ENCODE measurements at regions not wholly inside any gene's neighbourhood (a gene's known extent, or its start where the extent isn't known, plus 50 kb on each side); places are given as distances from the start of the nearest gene placed in this dataset.

DNA sequence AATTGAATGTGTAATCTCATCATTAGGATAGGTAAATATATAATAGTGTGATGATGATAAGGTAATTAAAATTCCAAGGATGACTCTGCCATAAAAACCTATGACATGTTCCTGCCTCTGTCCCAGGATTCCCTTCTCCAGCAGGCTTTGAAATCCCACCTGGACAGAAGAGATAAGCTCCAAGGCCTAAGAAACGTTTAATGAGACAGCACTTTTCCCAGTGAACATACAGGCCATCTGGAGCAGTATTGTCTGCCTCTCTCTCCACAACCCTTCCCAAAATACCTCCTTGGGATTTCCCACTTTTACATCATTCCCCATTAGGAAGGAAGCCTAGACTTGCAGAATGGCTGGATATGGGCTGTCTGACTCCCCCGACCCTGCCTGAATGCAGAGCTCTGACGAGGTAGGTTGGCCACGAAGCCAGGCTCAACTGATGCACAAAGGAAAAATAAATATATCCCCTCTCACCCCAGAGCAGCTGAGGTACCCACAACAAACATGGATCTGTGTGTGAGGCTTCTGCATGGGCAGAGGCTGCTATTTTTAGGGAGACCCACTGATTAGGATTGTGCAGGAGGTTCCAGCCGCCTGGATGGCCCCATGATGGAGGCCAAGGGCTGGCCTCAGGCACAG lies 71.0 kb downstream of the TMPRSS5 start:
- no peak for DNase-seq
- intact Hi-C loops (cut with DNase I): no loop called here

DNA sequence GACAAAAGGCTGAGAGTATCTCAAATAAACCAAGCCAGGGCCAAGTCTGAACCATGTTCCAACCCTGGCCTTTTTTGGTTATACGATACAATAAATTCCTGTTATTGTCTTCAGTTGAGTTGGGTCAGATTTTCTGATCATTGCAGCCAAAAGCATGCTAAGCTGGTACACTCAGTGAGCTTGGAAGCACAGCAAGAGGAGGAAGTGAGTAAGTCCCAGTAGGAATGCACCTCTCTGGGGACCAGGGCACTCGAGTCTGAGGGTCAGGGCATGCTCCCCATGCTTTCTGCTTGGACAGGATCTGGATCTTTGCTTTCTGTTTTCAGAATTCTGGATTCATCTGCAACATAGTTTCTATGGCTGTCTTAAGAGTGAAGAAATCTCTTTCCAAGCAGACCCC lies 73.1 kb downstream of the TMPRSS5 start:
- intact Hi-C loops (cut with DNase I): no loop called here
- DNase-seq: no peak

DNA sequence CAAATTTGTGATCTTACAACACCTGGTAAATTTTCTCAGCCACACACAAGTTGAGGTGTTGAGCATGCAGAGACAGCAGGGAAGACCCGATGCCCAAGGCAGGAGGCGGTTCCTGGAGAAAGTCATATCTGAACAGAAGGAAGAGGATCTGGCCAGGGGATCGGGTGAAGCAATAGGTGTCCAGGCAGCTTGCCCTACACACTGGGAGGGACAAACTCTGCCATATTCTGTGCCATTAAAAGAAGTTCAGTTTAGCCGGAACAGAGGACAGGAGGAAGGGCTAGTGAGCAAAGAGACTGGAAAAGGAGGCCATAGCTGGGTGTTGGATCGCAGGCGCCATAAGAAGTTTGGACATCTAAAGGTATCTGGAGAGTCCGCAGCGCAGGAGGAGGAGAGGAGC lies 76.5 kb downstream of the TMPRSS5 start:
- intact Hi-C loops (cut with DNase I): no loop called here
- DNase-seq: no peak

DNA sequence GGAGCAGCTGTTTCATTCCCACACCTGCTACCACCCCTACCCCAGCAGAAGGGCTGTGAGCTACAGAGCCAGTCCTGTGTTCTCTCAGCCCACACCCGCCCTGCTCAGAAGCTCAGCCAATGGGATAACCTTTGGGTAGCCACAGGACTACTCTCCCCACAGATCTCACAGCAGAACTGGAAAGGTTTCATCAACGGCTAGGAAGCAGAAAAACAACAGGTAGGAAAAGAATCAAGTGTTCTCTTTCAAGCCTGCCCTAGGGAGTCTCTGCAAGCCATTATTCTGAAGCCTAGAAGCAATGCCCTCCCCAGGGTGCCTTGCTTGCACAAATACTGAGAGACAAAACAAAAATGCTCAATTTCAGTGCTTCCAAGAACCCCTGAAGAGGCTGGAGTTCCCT lies 77.2 kb downstream of the TMPRSS5 start:
- DNase-seq: no peak
- intact Hi-C loops (cut with DNase I): no loop called here

DNA sequence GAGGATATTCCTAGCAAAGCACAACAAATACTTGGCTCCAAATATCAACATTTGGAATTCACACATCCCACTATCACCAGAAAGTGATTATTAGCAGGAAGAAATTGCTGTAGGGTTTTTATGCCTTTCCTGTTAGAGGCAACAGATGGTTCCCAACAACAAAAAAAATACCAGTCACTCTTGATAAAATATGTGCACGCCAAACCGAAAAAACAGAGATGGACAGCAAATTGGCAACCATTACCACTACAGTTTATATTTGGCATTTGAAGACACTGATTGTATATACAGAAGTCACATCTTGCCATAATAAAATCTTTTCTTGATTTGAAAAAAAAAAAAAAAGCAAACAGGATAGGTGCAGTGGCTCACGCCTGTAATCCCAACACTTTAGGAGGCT lies 78.2 kb downstream of the TMPRSS5 start:
- DNase-seq: no peak
- intact Hi-C loops (cut with DNase I): no loop called here

DNA sequence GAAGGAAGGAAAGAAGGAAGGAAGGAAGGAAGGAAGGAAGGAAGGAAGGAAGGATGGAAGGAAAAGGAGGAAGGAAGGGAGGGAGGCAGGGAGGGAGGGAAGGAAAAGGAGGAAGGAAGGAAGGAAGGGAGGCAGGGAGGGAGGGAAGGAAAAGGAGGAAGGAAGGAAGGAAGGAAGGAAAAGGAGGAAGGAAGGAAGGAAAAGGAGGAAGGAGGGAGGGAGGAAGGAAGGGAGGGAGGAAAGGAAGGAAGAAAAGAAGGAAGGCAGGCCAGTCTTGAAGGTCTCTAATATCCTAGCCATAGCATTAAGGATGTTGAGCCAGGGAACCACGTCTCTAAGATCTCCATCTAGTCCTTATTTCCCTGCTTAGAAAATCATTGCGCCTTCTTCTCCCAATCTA lies 78.8 kb downstream of the TMPRSS5 start:
- DNase-seq: no peak
- intact Hi-C loops (cut with DNase I): no loop called here

DNA sequence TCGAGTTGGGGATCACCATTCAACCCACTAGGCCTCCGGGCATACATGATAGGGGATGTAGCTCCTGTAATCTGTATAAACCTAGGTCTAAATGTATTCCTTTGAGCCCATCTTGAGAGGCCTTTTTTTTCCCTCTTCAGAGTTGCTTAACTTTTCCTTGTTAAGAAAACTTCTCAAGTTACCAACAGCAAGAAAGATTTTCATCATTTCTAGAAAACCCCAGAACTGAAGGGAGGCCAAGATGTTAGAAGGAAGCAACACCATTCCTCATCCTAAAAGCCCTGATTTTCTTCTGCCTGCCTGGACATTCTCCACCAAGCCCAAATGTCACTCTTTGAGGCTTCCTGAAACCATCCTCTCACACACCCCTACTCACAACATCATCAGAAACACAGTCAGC lies 79.4 kb downstream of the TMPRSS5 start:
- intact Hi-C loops (cut with DNase I): no loop called here
- no peak for DNase-seq

DNA sequence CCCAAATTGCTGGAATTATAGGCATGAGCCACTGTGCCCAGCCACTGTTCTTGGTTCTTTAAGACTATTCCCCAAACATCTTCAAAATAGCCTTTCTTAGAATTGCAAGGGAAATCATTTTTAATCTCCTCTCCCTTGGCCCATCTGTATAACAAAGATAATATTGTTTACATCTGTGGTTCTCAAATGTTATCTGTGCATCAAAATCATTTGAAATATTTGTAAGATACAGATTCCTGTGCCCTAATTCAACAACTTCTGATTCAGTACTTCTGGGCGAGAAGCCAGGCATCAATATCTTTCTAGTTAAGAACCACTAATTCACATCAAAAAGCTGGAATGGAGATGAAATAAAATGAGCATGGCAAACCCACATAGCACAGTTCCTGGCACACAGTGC lies 83.0 kb downstream of the TMPRSS5 start:
- intact Hi-C loops (cut with DNase I): no loop called here
- no peak for DNase-seq

DNA sequence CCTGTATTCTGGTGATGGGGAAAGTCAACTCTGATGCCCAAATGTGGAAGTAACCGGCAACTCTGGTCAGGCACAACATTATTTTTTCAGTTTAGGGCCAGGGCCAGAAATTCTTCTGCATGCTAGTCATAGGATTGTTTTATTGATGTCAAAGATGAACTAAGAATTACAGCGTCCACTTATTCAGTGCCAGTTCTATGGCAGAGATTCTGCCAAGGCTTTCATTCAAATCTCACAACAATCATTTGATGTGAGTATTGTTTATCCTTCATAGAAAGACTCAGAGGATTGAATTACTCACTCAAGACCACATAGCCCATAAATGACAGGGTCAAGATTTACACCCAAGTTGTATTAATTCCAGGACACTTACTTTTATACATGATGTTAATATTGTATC lies 87.7 kb downstream of the TMPRSS5 start:
- DNase-seq: no peak
- intact Hi-C loops (cut with DNase I): no loop called here

DNA sequence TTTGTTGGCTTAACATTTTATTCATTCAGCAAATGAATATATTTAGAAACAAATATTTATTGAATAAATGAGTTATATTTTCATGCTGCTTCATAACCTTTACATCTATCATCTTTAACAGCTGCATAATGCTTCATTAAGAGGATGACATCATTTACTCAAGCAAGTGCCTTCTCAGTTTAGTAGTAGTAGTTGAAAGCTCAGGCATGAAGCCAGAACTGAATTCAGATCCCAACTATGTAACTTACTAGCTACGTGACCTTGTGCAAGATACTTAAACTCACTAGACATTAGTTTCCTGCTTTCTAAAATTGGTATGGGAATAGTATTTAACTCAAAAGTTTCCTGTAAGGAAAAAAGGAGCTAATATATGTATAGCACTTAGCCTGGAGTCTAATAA lies 90.3 kb downstream of the TMPRSS5 start:
- DNase-seq: no peak
- intact Hi-C loops (cut with DNase I): no loop called here

DNA sequence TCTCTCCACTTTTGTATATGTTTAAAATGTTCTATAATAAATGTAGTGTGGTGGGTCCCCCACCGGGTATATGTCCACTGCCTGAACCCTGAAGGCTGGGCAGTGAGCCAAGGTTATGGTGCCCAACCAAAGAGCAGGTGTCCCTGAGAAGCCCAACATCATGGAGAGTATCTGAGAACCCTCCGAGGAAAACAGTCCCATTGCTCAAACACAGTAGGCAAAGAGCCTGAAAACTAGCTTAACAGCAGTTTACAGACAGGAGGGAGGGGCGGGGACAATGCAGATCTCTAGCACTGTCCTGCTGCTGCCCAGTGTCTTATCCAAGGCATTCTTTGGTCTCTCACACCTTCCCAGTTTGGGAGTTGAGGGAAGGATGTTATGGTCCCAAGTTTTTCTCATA lies 91.0 kb downstream of the TMPRSS5 start:
- intact Hi-C loops (cut with DNase I): no loop called here
- DNase-seq: no peak

DNA sequence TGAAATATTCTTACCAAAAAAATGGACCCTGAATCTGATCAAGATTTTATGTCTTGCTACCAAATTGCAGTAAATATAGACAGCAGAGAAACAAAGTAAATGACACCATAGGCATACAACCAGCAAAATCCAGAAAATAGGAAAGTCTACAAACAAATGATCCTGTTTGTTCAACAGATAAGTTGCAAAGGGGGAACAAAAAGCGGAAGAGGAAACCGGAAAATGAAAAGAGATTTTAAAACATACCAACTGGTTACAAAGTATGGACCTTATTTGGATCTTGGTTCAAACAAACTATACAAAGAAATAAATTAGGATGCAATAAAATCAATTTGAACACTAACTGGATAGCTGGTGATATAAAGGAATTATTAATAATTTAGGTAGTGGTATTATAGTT lies 92.0 kb downstream of the TMPRSS5 start:
- intact Hi-C loops (cut with DNase I): no loop called here
- no peak for DNase-seq

DNA sequence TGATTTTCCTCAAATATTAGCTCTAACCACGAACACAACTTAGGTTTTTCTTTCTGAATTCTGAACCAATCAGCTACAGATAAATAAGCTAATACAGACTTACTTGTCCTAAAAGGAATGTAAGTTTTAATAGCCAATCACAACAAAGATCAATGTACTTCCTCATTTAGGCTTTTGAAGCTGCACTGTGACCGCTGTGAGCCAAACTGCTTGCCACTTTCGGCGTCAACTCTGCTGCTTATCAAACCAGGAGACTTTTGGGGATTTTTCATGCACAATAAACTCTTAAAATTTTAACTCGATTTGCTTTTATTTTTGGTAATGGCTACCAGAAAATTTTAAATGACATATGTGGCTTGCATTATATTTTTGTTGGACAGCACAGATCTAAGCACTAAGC lies 92.5 kb downstream of the TMPRSS5 start:
- intact Hi-C loops (cut with DNase I): no loop called here
- DNase-seq: no peak

DNA sequence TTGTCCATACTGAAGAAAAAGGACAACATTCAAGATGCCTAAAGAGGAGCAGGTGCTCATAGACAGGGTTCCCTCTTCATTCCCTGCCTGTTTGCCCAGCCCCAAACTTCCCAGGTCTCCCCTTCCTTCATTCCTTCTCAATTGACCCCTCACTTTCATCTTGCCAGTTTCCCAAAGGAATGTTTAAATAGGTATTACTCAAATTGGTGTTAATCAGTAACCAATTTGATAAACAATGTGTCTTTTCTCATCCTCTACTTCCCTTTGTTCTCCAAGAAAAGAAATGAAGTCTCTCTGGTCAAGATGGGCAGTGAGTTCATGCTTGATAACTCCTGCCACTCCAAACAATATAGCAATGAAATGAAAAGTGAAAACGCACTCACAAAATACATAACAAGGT lies 101.9 kb downstream of the TMPRSS5 start:
- intact Hi-C loops (cut with DNase I): no loop called here
- no peak for DNase-seq

DNA sequence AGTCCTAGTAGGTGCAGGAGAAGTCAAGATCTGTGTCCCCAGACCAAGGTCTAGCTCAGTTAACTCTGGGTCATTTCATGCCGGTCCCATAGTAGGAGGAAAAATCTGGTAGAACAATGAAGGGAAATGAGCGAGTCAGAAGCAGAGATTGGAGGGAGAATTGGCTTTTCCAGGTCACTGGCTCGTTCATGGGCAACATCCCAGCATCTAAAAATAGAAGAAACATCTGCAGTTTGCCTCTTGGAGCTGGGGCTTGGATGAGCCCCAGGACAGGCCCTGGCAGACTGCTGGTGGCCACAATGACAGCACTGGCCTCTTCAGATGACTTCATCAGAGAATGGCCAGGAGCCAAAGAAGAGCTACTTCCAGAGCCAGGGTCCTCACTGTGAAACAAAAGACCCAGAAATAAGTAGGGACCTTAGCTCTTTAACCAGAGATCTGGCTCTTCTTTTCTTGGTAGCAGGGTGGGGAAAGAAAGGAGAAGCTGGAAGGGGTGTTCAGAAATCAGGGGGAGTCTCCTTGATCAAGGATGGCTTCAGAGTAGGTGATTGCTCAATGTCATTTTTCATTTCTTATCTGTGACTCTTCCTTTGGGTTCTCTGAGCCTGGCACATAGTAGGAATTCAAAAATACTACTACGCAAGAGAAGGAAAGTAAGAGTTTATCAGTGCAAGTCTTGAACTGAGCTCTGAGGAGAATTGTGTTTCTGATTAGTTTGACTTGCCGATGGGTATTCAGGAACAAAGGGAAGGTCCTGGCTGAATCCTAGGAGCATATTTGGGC lies 102.6 kb downstream of the TMPRSS5 start:
- intact Hi-C loops (cut with DNase I): no loop called here
- peak in 7 of 10 donors; percentile 30 to 94 (median 56) for DNase-seq

DNA sequence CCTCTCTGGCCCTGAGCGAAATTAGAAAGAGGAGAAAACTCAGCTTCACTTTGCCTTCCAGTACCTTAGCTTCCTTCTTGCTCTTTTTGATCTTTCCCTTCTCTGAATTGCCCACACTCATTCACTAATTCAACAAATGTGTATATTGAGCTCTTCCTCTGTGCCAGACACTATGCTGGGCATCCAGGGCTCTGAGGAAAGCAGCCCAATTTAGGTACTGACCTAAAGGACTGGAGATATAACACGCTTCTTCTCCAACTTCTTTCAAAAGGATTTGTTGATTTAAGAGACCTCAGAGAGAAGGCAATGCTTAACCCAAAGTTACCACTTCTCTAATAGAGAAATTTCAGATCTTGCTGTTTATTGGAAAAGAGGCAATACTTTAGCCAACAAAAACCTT lies 103.6 kb downstream of the TMPRSS5 start:
- intact Hi-C loops (cut with DNase I): no loop called here
- DNase-seq: no peak

DNA sequence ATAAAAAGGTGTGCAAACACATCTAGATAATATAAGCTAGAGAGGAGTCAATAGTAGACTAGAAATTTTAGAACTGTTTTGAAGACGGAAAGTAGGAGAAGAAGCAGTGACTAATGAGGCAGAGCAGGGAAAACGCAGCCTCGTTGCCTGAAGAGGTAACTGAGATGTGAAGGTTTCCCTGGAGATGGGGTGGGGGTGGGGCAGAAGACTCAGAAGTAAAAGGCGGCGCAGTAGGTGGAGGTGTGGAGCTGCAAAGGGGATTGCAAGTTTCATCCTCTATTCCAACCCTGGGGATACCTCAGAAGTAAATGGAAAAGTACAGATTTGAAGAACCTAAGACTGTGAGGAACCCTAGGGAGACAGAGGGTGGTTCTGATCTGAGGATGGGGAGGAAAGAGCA lies 109.5 kb downstream of the TMPRSS5 start:
- intact Hi-C loops (cut with DNase I): no loop called here

DNA sequence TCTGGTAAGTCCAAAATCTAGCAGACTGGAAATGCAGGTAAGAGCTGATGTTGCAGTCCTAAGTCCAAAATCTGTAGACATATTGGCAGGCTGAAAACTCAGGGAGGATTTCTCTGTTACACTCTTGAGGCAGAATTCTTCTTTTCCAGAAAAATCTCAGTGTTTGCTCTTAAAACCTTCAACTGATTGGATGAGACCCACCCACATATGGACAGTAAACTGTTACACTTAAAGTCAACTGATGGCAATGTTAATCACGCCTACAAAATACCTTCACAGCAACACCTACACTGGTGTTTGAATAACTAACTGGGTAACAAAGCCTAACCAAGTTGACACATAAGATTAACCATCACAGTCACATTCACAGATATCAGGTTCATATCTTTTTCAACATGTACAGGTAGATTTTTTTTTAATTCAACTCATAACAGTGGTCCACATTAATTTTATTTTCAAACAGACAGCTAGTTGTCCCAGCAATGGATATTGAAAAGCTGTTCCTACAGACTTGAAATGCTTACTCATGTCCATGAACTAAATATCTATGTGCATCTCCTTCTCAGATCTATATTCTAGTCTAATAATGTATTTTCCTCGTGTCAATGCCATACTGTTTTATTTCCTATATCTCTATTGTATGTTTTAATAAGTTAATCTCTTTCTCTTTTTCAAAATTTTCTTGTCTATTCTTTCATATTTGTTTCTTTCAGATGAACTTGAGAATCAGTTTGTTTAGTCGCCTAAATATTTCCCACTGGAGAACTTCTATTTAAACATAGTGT lies 110.1 kb downstream of the TMPRSS5 start:
- intact Hi-C loops (cut with DNase I): no loop called here
- no peak for DNase-seq

More for the DNA sequence above, 109.5 kb downstream of the TMPRSS5 start:
- DNase-seq: no peak

DNA sequence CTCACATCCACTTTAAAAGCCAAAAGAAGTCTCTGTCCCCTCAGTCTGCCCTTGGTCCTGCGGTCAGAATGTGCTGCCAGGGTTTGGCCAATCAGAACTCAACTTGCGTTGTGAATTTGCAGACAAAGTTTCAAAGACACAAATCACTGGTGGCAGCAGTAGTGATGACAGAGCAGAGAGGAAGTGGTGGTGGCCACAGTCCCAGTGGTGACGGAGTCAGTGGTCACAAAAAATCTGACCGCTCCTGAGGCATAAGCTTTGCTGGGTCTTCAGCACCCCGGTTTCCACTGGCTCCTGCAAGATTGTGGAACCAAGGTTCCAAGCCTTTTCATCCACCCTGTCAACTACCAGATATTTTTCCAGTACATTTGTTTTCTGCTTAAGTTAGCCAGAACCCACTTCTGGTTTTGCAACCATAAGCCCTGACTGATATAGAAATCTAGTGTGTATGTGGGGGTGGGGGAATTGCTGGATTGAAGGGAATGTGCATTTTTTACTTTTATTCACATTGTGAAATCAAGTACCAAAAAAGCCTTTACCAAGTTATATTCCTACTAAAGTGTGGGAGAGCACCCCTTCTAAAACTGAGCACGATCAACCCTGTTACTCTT lies 112.3 kb downstream of the TMPRSS5 start:
- intact Hi-C loops (cut with DNase I): no loop called here
- no peak for DNase-seq

DNA sequence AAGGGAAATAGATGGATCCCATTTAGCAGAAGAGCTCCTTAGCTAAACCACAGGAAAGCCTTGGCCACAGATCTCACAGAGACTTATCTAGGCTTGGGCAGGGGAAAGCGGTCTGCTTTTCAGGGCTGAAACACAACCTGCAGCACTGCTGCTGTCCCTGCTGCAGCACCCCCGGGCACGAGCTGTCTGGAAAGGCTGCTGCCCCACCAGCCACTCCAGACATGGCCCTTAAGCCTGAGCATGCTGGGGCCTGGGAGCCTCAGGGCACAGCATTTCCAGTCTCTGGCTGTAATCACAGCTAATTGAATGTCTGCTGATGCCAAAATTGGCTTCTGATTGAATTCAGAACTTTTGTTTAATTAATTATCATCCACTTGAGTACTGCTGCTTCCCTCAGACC lies 115.0 kb downstream of the TMPRSS5 start:
- intact Hi-C loops (cut with DNase I): no loop called here
- no peak for DNase-seq

DNA sequence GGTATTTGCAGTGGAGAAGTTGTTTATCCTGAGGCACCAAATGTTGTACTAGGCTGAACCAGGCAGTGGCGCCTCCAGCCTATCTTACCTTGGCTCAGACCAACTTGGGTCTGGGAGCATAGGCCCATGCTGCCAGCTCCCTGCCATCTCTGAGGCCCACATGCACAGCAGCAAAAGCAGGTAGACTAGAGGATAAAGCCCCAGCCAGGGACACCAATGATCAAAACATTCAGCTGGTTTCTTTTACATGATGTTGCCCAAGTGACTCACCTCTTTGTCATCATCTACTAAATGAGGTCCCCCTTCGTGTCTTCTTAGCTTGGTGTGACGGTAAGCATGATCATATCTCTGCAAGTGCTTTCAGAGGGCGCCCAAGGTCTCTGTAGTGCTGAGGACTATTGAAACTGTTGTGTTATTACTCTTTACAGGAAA lies 112.1 kb upstream of the DRD2 start:
- intact Hi-C loops (cut with DNase I): no loop called here
- peak in 1 of 10 donors; percentile 66 for DNase-seq

Data from posterior cingulate gyrus (tissue), 11 donors.